ENCODE measurements at regions not wholly inside any gene's neighbourhood (a gene's known extent, or its start where the extent isn't known, plus 50 kb on each side); places are given as distances from the start of the nearest gene placed in this dataset.

DNA sequence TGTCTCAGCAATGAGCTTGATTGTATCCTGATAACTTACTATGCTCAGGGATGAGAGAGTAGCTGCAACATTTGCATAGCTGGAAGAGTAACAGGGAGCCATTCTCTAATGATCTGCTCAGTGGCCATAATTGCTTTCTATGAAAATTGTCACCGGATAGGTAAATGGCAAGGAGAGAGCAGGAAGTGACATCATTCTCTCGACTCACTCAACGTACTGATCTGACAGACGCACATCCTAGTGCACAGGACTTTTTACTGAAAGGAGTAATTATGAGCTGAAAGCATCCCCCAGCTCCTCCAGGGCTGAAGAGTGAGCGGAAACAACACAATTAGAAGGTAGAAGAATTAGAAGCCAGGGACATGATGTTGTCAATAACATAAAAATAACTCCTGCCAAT, 71.8 kb downstream of the IRX5 start:
- no peak overlapping the region for H3K4me3 ChIP-seq (ENCODE audit: insufficient read depth, low read depth, low read length)
- no TSS peak for BruUV-seq (replicated peaks)
- H3K9ac ChIP-seq (ENCODE audit: low read depth, low read length) = no peak overlapping the region
- no peak overlapping the region for H2BK20ac ChIP-seq (ENCODE audit: low read depth, low read length)
- intact Hi-C loops (cut with micrococcal nuclease) = no loop called here
- H3K79me1 ChIP-seq (ENCODE audit: low read depth in 1 of 2, low read length in 2 of 2) = no peaks in the 10 kb centered on the region
- TF ChIP-seq CHD1 (IDR thresholded peaks at IDR 0.05; ENCODE audit: low read depth, low read length) (no peak), BHLHE40 (IDR thresholded peaks at IDR 0.05; ENCODE audit: low read depth, low read length) (no peak), NFE2L2 (IDR thresholded peaks at IDR 0.05; ENCODE audit: low read depth, low read length) (no peak), POLR2A (IDR thresholded peaks at IDR 0.05; ENCODE audit: low read depth, low read length) (no peak), RAD21 (IDR thresholded peaks at IDR 0.05; ENCODE audit: low read length) (no peak), SMC3 (IDR thresholded peaks at IDR 0.05; ENCODE audit: low read depth, low read length) (no peak), FOS (IDR thresholded peaks at IDR 0.05; ENCODE audit: low read depth, low read length) (no peak)
- TF ChIP-seq, protein P1, sequence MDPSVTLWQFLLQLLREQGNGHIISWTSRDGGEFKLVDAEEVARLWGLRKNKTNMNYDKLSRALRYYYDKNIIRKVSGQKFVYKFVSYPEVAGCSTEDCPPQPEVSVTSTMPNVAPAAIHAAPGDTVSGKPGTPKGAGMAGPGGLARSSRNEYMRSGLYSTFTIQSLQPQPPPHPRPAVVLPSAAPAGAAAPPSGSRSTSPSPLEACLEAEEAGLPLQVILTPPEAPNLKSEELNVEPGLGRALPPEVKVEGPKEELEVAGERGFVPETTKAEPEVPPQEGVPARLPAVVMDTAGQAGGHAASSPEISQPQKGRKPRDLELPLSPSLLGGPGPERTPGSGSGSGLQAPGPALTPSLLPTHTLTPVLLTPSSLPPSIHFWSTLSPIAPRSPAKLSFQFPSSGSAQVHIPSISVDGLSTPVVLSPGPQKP (IDR thresholded peaks at IDR 0.05; ENCODE audit: borderline replicate concordance, low read depth, low read length) = no peak
- H4K8ac ChIP-seq (ENCODE audit: low read depth in 2 of 2, low read length in 2 of 2) = no peak overlapping the region
- no peak overlapping the region for H2AK9ac ChIP-seq (replicated peaks; ENCODE audit: low read depth, low read length, poor library complexity)
- H2AFZ ChIP-seq (replicated peaks; ENCODE audit: low read length, poor library complexity) = no peak overlapping the region
- no peak for ATAC-seq (ENCODE audit: low read depth)
- no peak overlapping the region for H4K5ac ChIP-seq (ENCODE audit: low read depth, low read length)
- no peak overlapping the region for H2BK120ac ChIP-seq (ENCODE audit: low read depth, low read length)
- H3K9me3 ChIP-seq (ENCODE audit: control insufficient read depth, insufficient read depth, low read length) = no peaks in the 10 kb centered on the region; the same call in 1 of the 2 replicates
- H3K4me1 ChIP-seq (ENCODE audit: control insufficient read depth, insufficient read depth, low read length) = no peaks in the 10 kb centered on the region
- no peaks in the 10 kb centered on the region for H3K36me3 ChIP-seq (ENCODE audit: control insufficient read depth, insufficient read depth, low read length)
- no peaks in the 10 kb centered on the region for H4K20me1 ChIP-seq (ENCODE audit: insufficient read depth, low read length)
- DNase-seq = no peak
- no peaks in the 10 kb centered on the region for H3K9me1 ChIP-seq (ENCODE audit: insufficient read depth, low read length)
- WGBS, 2 experiments (ENCODE audit: extremely low coverage in 2 of 2, insufficient read length in 1 of 2) = no CpG with 5 or more reads among the region's 5 CpGs
- in situ Hi-C loops (cut with MboI; ENCODE audit: low sequenced_read_pairs) = no loop called here
- POLR2A ChIA-PET (ENCODE audit: unreplicated experiment) = no interaction called here
- H3K18ac ChIP-seq (ENCODE audit: low read depth, low read length) = no peak overlapping the region
- no peak overlapping the region for H2BK15ac ChIP-seq (ENCODE audit: low read depth, low read length)
- H2AK5ac ChIP-seq (ENCODE audit: low read depth, low read length) = no peak overlapping the region
- H3K27ac ChIP-seq (ENCODE audit: insufficient read depth, low read length) = no peak overlapping the region
- CTCF ChIA-PET = no interaction called here
- dilution Hi-C loops (cut with HindIII; ENCODE audit: low sequenced_read_pairs, unreplicated experiment) = no loop called here
- H3K4me2 ChIP-seq (ENCODE audit: low read depth, low read length) = no peak overlapping the region
- H3K4ac ChIP-seq (ENCODE audit: low read depth, low read length) = no peak overlapping the region
- H3K23ac ChIP-seq (ENCODE audit: low read depth, low read length) = no peak overlapping the region
- no peak overlapping the region for H3K14ac ChIP-seq (replicated peaks; ENCODE audit: low read depth, low read length)
- no peak overlapping the region for H4K91ac ChIP-seq (ENCODE audit: insufficient read depth, low read depth, low read length)
- H2BK5ac ChIP-seq (ENCODE audit: low read depth, low read length, poor library complexity, severe bottlenecking) = no peak overlapping the region
- H3K56ac ChIP-seq (ENCODE audit: extremely low read depth, insufficient read depth, low read length) = no peak overlapping the region
- H3K27me3 ChIP-seq (ENCODE audit: control insufficient read depth, insufficient read depth, low read length) = no peaks in the 10 kb centered on the region

Measured in IMR-90 (cell line).